Lung microvascular endothelial cell (primary cell): ENCODE measurements at regions not wholly inside any gene's neighbourhood (a gene's known extent, or its start where the extent isn't known, plus 50 kb on each side); places are given as distances from the start of the nearest gene placed in this dataset.
"Not testable (repeated sequence)": the region's sequence is repeated elsewhere in the genome, so short reads cannot be mapped to it uniquely, and the experiment has no call there.

Experiments used
- DNase-seq, 2 donors: peaks; one replicate each; pipeline versions ENCODE4 v3.0.0 to v3.0.0-alpha.2; 2010; ENCODE audit warnings: low read depth in 2 of 2

DNA sequence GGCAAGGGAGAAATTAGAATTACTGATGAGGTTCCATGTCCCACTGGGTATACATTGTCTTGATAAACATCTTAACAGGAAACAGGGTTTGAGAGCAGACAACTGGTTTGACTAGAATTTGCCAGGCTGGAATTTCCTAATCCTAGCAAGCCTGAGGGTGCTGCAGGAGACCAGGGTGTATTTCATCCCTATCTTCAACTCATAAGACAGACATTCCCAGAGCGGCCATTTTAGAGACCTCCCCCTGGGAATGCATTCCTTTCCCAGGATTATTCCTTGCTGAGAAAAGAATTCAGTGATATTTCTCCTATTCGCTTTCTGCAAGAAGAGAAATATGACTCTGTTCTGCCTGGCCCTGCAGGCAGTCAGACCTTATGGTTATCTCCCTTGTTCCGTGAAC lies 859.3 kb upstream of the GBE1 start:
- not testable (repeated sequence) for DNase-seq

DNA sequence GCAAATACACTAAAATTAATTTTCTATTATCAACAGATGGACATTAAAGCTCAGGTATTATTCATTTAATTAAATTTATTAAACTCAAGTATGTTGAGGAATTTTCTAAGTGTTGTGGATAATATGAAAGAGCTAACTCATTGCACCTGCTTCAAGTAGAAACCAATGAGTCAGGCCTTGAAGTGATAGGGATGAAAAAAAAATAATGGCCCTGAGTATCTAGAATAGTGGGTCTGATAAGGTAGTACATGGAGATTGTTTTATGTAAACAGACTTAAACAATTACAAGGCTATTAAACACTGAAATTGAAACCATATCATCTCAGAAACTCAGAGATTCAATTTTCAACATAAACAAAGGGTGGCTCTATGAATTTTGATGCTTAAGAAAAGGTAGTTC lies 857.1 kb upstream of the GBE1 start:
- no peak for DNase-seq

DNA sequence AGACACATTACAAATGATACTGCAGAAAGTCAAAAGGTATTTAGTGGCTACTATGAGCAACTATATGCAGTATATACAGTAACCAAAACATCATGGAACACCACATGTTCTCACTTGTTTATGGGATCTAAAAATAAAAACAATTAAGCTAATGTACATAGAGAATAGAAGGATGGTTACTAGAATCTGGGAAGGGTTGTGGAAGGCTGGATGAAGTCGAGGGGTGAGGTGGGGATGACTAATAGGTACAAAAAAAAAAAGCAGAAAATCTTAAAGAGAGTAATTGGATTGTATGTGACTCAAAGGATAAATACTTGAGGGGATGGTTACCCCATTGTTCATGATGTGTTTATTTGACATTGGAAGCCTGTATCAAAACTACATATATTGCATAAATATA lies 848.8 kb upstream of the GBE1 start:
- no peak for DNase-seq

DNA sequence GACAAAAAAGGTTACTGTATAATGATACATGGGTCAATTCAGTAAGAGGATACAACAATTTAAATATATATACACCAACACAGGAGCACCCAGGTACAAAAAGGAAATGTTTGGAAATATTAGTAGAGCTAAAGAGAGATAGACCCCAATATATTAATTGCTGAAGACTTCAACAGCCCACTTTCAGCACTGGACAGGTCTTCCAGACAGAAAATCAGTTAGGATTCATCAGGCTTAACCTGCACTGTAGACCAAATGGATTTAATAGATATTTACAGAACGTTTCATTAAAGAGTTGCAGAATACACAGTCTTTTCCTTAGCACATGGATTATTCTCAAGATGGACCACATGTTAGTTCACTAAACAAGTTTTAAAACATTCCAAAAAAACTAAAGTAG lies 845.9 kb upstream of the GBE1 start:
- no peak for DNase-seq

DNA sequence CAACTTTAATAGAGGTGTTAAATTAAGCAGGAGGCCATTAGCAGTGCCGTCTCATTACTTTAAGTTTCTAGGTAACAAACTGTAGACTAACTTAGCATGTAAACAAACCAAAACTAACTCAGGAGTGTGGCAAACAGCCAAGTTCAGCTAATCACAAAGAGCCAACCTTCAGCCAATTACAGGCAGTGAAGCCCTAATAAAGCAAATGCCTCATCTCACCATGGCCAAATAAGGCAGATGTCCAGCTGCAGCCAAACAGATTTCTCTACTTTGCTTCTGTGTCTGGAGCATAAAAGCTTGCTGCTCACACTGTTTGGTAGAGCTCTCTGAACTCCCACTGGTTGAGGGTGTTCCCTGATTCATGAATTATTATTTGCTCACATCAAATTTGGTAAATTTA lies 835.4 kb upstream of the GBE1 start:
- no peak for DNase-seq

DNA sequence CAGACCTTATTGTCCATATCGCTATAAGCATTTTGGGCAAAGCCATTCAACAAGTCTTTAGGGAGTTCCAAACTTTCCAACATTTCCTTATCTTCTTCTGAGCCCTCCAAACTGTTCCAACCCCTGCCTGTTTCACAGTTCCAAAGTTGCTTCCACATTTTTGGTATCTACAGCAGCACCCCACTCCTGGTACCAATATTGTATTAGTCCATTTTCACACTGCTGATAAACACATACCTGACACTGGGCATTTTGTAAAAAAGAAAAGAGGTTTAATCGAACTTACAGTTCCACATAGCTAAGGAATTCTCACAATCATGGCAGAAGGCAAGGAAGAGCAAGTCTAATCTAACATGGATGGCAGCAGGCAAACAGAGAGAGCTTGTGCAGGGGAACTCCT lies 834.1 kb upstream of the GBE1 start:
- no peak for DNase-seq

DNA sequence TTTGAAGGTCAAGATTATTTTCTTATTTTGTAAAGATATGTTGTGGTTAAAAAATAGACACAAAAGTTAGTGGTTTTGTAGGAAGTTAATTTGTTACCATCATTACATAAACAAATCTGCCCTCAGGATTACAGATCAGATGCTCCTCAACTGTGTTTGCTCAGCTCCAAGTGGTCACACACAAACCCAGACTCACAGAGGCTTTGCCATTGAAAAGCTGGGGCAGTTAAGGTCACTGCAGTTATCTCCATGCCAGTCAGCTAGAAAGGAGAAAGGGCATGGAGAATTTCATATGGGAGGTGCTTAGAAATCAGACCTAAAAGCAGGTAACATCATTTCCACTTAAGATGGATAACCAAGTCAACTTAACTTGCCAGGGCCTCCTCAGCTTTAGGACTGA lies 825.7 kb upstream of the GBE1 start:
- no peak for DNase-seq

DNA sequence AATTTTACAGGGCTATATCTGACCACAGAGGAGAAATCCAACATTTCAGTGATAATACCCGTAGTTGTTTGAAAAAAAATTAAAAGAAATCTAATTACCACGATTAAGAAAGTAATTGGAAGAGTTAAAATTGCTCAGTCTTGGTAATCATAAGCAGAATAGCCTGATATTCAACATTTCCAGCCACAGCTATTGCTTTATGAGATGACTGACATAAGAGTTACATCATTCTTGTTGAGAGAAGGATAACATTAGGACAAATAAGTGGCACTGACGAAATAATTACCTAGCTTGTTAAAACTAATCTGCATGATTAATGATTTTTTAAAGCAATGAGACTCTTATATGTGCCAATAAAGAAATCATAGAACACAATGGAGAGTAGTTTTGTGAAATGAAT lies 825.0 kb upstream of the GBE1 start:
- no peak for DNase-seq

DNA sequence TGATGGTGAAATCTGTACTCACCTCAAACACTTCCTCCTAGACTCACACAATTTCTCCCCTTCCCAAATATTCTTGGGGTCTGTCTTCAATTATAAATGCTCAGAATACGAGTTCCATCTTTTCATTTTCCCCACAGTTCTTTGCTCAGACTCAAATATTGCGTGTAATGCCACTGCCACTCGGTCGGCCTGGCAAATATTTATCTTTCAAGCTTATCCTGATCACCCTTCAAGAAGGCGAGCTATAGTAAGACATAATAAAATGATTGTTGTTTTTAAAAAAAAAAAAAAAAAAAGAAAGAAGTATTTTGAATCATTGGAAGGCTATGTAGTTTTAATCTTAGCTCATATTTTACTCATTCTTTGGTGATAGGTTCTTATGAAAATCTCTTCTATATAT lies 824.6 kb upstream of the GBE1 start:
- DNase-seq, result not testable (repeated sequence)

DNA sequence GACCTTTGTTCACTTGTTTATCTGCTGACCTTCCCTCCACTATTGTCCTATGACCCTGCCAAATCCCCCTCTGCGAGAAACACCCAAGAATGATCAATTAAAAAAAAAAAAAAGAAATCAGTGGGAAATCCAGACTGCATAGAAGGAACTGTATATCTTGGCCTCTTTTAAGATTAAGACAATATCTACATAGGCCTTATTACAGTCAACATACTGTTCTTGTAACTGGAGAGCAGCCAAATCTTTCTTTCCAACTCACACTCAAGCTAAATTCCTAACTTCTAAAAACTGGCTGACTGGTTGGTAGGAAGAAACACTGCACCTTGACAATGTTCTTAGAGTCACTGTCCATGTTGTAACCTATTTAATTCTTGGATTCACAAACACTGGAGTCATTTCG lies 824.1 kb upstream of the GBE1 start:
- DNase-seq, result not testable (repeated sequence)

DNA sequence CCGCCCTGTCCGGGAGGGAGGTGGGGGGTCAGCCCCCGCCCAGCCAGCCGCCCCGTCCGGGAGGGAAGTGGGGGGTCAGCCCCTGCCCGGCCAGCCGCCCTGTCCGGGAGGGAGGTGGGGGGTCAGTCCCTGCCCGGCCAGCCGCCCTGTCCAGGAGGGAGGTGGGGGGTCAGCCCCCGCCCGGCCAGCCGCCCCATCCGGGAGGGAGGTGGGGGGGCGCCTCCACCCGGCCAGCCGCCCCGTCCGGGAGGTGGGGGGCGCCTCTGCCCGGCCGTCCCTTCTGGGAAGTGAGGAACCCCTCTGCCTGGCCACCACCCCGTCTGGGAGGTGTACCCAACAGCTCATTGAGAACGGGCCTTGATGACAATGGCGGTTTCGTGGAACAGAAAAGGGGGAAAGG lies 823.4 kb upstream of the GBE1 start:
- not testable (repeated sequence) for DNase-seq

DNA sequence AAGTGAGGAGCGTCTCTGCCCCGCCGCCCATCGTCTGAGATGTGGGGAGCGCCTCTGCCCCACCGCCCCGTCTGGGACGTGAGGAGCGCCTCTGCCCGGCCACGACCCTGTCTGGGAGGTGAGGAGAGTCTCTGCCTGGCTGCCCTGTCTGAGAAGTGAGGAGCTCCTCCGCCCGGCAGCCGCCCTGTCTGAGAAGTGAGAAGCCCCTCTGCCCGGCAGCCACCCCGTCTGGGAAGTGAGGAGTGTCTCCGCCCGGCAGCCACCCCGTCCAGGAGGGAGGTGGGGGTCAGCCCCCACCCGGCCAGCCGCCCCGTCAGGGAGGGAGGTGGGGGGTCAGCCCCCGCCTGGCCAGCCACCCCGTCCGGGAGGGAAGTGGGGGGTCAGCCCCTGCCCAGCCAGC lies 823.0 kb upstream of the GBE1 start:
- not testable (repeated sequence) for DNase-seq

DNA sequence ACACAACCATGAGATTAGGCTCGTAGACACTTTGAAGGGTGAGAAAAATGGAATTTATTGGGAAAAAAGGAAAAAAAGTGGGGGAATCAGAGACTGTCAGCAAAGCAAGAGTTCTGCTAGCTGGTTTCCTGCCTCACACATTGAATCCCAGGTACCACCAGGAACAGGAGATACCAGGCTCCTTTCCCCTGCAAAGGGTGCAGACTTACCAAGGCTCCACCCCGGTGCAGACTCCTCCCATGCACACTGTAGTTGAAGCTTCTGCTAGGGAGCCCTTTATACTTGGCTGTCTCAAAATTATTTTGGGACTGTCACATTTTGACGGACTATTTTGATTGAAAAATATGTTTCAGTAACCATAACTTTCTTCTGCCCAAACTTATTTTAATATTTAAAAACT lies 819.9 kb upstream of the GBE1 start:
- no peak for DNase-seq

DNA sequence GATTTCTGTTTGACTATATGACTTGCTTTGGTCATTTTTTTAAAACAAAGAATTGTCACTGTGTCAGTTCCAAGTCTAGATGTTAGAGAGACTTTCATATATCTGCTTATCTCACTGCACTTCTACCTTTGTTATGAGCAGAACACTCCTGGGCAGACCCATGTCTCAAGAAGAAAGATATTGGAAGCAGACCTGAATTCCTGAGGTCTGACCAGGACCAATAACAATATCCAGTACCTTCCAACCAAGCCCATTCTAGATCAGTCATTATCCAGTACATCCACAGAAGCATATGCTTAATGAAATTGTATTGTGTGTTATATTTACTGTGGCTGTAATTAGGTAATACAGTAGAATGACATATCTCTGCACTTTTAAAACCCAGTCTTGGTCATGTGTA lies 811.3 kb upstream of the GBE1 start:
- no peak for DNase-seq

DNA sequence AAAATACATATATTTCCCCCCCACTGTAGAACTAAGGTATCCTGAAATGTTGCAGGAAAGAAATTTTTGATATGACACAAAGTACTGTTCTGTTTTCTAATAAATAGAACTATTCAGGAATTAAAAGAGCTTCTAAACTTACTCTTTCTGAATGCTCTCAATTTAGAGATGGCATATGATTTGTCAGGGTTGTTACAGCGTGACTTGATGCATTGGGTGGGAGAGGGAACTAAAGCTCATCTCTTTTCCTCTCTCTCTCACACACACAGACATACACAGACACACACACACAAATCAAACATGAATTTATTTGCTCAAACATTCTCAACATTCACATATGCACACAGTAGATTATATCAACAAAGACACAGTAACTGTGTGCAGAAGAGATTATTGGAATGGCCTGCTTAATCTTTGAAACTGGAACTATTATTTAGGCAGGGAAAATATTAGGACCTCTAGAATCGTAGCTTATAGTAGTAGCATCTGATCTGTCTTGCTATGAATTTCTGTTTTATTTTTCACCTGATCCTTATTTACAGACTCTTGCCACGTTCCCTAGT lies 807.4 kb upstream of the GBE1 start:
- no peak for DNase-seq

DNA sequence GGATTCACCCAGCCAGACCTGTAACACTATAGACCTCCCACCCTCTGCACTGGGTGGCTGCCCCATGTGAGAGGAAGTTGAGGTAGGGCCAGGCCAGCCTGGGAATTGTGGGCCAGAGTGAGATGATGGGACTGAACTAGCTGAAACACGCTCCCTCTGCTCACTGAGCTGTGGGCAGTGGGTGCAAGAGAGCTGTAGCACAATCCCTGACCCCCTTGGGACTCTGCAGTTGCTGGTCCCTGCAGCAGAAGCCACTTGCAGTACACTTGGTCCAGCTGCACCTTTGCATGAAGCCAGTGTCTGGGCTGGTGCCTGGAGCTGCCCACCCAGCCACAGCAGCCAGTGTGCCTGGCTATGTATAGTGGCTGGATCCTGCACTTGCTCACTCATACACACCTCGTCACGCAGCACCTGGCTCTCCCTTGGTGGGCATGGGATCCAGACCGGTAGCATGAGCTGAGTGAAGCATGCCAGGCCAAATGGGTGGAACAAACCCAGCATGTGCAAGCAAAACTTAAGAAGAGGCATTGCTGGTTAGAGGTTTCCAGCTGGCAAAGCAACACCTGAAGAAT lies 805.7 kb upstream of the GBE1 start:
- no peak for DNase-seq

DNA sequence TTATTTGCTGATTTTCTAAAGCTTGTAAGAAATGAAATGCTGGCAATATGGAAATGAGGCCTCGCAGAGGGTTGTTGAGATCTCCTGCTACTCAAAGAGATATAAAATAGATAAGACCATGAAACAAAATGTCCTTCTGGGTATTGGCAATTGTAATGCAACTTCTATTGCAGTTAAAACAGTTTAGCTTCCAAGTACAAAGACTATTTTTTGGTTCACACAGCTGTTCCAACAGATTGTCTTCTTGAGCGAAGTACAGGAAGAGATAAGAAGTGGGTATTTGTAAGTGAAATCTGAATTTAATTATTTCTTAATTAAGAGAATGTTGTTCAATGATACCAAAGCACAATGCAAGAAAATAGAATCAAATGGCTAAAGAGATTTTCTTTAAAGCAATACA lies 801.5 kb upstream of the GBE1 start:
- no peak for DNase-seq

DNA sequence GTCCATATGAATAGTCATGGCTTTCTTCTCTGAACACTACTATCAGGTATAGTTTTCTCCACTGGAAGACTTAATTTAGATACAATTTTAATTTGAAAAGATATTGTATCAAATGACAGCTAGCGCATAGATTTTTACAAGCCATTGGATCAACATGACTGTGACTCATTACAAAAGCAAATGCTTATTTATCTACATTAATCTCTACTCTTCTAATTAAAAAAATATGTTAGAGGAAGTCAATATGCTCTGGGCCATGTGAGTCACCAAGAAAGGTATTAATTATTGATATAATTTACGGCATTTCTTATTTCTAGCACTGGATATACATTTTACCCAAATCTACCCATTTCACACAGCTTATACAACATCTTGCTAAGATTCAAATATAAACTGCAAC lies 800.3 kb upstream of the GBE1 start:
- DNase-seq, result no peak

DNA sequence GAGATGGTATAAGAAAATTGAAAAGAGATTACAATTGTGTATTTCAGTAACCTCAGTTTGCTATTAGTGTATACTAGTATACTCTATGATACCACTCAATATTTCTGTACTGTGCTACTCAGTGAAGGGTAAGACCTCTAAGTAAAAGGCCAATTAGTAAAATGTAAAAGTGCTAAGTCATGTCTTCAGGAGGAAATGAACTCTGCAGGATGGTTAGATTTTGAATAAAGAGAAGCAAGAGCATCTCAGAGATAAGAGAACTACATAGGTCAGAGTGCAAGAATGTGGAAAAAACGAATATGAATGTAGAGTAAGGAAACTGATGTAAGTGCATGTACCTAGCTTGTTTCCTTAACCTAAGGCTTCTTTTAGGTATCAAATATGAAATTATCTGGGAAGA lies 796.6 kb upstream of the GBE1 start:
- DNase-seq, result no peak

DNA sequence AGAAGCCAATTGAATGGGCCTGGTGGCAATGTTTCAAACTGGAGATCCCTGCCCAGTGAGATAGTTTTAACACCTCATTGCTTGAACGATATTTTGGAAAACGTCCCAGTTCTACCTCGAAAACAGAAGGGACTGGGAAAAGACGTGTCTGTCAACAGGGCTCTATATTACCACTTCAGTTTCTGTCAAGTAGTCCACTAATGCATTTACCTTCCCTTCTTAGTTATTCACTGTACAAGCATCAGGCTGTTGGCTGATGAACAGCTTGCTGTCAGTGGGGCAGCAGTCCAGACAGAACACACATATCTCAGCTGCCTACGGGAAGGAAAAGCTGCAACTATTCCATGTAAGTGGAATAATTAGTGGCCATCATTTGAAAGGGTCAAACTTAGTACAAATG lies 794.7 kb upstream of the GBE1 start:
- no peak for DNase-seq

DNA sequence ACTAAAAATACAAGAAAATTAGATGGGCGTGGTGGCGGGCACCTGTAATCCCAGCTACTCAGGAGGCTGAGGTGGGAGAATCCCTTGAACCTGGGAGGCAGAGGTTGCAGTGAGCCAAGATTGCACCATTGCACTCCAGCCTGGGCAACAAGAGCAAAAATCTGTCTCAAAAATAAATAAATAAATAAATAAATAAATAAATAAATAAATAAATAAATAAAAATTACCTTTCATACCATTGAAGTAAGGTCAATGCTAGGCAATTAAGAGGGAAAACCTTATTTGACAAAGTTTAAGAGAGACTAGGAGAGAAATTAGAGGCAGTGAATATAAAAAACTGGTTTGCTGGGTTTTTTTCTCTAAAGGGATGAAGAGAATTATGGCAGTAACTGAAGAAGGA lies 781.1 kb upstream of the GBE1 start:
- DNase-seq, result not testable (repeated sequence)

DNA sequence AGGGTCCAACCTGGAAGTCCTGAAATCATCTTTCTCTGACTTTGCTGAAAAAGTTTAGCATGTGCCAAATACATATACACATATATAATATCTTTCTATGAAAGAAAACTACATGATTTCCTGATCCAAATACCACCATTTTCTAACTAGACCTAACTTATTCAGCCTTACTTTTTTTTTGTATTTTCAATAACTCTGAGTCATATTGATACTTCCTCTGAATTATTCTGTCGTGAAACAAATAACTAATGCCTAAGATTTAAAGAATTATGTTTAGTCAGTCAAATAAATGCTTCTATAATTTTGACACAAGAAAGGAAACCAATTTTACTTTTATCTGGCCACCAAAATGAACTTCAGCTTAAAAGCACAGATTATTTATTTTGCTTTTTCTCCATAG lies 760.2 kb upstream of the GBE1 start:
- no peak for DNase-seq

DNA sequence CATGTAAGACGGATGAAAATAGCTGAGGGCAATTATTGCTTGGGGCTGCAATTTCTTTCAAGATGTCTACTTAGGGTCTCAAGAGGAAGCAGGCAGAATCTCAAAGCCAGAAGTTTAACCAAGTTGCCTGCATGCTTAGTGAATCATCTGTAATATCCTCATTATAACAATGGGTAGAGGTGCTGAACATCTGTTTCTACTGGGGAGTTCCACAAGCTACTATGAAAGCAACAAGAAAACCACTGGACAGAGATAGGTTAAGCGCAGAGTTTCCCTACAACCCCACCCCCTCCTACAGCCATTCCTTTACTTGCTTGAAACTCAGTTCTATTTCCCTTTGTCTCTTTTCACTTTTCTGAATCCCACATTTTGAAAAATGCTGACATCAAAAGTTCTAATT lies 759.4 kb upstream of the GBE1 start:
- DNase-seq, result no peak

DNA sequence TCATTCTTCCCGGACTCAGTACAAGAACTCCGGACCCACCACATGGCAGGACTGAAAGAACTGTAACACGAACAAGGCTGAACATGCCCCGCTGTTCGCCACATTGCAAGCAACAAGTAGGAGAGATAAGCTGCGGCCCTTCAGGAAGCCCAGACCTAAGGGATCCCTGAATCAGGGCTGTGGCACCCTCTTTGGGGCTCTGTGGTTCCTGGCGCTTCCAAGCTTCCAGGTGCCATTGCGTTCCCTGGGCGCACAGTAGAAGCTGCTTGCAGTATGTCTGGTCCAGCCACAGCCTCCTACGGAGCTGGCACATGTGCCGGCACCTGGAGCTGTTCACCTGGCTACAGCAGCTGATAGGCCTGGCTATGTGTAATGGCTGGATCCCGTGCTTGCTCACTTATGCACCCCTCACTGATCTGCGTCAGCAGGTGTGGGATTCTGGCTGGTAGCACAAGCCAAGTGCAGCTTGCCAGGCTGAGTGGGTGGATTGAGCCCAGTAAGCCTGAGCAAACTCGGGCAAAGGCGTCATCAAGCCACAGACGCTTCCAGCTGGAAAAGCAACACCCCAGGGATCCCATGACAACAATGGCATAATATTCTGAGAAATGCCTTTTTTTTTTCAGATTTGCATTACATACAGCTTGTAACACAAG lies 748.6 kb upstream of the GBE1 start:
- DNase-seq, result no peak
